Epidermal melanocyte (primary cell): ENCODE measurements at regions not wholly inside any gene's neighbourhood (a gene's known extent, or its start where the extent isn't known, plus 50 kb on each side); places are given as distances from the start of the nearest gene placed in this dataset.

Experiments
- DNase-seq: peaks from one replicate; pipeline ENCODE4 v3.0.0; 2011; ENCODE audit warnings: low spot score; ENCODE audit not compliant: insufficient read length

DNA sequence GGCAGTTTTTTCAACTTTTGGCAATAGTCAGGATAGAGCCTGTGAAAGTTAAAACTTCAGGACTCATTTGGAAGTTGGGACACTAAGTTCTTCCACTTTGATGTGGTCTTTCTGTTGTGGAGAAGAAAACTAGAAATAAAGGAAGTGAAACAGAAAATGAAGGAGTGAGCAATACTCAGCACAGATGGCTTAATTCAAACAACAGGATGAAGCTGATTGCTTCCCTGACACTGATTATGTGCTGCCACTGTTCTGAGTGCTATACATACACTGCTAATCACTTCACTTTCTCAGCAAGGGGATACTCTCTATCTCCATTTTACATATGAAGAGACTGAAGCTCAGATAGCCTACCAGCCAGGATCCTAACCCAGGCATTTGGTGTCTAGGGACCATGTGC is 235.1 kb upstream of the CPEB2 start:
- no peak for DNase-seq

DNA sequence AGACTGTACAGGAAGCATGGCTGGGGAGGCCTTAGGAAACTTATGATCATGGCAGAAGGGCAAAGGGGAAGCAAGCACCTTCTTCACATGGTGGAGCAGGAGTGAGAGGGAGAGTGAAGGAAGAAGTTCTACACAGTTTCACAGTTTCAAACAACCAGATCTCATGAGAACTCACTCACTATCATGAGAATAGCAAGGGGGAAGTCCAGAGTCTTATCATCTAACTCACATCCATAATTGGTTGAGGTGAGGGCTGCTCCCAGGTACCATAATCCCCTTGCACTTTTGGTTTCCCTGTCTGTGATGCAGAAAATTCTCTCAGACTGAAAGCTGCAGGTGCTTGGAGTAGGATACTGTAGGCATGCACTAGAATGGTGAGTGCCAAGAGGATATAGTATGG is 233.8 kb upstream of the CPEB2 start:
- DNase-seq, result no peak

DNA sequence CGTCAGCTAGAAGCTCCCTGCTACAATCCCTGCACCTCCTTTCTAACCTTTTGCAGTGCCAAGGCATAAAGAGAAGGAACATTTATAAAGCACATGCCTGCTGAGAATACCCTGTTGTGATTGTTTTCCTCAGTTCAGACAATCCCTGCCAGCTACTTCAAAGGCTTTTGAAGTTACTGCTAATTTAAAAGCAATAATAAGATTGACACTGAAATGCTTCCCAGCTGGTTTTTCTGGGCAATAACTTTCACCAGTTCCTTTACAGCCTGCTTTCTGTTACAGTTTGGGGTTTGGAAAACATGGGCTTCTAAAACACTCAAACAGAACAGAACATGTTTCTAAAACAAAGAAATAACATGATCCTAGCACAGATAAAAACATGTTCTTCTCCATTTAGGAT is 232.3 kb upstream of the CPEB2 start:
- DNase-seq, result no peak

DNA sequence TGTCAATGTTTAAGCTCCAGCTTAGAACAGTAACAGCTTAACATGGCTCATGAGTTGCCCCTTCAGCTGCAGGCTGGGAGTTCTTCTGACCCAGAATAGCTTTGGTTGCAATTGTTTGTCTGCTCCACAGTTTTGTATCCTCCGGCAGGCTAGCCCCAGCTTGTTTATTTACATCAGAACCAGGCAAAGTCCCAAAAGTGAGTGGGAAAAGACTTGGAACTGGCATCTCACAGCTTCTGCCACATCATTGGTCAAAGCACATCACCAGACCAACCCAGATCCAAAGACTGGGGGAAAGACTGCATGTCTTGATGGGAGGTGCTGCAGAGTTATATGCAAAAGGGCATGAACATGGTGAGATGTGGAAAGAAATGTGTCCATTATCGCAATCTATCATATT is 231.2 kb upstream of the CPEB2 start:
- no peak for DNase-seq

DNA sequence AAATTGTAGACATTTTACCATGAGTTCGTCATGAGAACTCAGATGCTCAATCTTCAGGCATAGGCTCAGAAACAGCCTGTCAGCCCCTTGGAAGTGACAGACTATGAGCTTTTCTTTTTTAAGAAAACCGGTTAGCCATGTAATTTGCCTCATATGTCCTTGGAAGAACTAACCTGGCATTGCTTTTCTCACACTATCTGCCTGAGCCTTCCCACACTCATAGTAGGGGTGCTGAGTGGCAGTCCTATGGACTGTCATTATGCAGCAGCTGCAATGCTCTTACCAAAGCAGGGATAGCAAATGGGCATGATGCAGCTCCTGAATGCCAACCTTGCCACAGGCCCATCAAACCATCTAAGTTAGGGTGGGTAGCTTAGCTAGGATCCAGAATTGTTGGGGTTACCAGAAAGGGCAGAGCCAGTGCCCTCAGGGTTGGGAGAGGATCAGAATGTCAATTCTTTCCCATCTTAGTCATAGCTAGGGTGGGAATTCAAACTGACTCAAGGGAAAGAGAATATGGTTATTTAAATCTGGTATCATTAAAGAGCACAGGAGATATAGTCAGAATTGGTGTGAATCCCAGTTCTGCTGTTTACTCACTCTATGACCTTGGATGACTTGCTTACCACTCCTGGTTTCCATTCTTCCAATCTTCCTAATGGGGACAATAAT is 230.6 kb upstream of the CPEB2 start:
- DNase-seq, result no peak

DNA sequence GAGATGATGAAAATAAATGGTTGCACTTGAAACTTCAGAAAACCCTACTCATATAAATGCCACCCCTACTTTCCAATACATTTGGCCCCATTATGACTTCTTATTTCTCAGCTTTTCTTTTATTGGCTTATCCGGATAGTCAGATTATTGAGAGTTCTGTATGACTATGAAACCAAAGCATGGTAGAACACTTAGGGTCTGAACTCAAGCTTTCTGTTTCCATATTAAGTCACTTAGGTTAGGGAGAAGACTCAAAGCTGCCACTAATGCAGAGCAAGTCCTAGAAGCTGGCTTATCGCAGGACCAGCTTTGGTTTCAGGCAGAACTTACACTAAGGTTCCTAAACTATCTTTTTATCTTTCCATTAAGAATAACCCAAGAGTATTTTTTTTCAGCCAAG is 229.9 kb upstream of the CPEB2 start:
- DNase-seq, result no peak

DNA sequence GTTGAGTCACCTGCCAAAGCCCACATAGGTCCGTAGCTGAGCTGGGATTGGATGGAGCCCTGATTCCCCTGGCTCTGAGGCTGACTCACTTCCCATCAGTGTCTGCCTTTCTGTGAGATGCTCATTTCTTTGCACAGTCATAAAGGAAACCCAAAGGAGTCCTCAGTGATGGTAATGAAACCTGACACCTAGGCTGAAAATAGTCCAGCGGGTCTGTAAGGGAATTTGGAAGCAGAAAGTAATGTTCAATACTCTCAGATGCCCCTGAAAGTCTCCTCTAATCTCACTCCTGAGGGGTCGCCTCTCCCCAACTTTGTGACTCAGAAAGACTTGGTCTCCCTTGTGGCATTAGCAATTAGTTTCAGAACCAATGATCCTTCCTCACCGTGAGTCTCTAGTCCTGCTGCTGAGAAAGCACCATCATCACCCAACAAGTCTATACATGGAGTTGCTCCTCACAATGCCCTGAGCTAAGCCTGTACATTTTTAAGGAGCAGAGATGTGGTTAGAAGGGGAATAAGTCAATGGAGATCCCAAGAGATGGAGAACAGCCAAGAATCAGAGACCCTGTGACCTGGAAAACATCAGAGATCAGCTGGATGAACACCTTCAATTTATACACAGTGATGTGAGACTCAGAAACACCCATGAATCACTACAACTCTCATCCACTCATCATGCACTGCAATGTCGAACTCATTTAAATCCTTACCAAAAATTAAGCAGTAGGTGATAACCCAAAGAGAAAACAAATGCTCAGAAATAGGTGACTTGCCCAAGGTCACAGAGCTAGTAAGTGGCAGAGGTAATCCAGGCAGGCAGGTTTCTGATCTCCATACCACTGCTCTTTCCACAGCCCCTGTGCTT is 219.0 kb upstream of the CPEB2 start:
- DNase-seq, result no peak

DNA sequence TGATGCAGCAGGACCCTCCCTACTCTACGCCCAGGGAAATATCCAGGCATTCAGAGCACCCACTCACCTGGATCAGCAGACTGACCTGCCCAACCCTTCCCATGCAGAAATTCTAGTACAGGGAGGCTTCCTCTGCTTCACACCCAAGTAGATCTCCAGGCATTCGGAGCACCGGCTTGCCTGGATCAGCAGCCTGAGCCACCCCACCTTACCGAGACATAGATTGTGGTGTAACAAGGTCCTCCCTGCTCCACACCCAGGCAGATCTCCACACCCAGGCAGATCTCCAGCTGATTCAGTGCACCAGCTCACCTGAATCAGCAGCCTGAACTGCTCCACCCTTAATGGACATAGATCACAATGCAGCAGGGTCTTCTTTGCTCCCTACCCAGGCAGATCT is 215.1 kb upstream of the CPEB2 start:
- no peak for DNase-seq

DNA sequence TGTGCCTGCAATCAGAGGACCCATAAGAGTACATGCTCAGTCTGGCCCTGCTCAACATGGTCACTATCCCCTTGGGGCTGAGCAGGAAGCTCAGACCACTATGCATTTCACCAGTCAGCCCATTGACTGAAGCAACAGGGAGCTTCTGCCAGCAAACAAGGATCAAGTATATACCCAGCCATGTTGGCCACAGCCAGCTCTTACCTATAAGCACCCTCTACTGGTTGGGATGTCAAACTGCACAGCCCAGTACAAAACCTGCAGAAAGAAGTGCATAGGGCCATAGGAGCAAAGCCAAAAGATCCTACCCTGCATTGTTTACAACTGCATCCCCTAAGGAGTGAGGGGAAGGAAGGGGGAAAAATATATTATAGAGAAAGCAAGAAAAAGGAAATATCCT is 214.4 kb upstream of the CPEB2 start:
- DNase-seq, result no peak

DNA sequence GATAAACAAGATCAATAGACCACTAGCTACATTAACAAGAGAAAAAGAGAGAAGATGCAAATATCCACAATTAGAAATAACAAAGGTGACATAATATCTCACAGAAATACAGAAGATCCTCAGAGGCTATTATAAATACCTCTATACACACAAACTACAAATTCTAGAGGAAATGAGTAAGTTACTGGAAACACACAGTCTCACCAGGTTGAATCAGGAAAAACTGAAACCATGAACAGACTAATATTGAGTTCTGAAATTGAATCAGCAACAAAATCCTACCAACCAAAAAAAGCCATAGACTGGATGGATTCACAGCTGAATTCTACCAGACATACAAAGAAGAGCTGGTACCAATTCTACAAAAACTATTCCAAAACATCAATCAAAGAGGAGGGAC is 211.8 kb upstream of the CPEB2 start:
- no peak for DNase-seq

DNA sequence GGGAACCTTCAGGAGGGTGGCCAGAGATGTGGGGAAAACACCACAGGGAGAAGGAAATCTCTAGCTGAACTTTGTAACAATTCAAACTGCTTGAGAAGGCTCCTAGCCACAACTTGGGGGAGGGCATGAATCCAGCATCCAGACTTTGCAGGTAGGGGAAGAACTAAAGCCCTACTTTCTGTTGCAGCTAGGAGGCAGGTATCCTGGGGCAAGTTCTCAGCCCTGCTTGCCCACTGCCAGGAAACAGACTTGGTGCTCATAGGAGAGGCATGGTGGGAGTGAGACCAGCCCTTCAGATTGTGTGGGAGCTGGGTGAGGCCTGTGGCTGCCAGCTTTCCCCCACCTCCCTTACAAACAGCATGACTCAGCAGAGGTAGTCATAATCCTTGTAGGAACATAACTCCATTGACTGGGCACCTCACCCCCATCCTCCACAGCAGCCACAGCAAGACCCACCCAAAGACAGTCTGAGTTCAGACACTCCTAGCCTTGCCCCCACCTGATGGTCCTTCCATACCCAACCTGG is 209.5 kb upstream of the CPEB2 start:
- DNase-seq, result no peak

DNA sequence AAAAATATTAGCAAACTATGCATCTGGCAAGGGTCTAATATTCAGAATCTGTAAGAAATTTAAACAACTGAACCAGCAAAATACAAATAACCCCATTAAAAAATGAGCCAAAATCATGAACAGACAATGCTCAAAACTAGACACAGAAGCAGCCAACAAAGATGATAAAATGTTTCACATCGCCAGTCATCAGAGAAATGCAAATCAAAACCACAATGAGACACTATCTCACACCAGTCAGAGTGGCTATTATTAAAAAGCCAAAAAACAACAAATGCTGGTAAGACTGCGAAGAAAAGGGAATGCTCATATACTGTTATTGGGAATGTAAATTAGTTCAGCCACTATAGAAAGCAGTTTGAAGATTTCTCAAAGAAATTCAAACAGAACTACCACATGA is 201.3 kb upstream of the CPEB2 start:
- DNase-seq, result no peak

DNA sequence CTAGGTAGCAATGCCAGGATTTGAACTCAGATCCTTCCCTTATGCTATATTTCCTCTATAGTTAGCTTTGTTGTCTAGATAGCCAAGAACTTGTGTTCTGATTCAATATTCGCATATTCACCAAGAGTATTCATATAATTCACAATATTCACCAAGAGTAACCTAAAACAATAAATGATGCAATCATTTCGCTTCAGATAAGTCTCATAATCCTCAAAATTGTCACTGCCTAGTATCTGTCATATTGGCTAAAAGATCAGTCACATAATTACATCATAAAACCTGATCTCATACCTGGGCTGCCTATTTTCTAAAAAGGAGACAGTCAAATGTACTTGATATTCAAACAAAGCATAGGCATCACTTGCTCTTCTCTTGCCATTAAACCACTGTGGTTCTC is 199.7 kb upstream of the CPEB2 start:
- DNase-seq, result no peak

DNA sequence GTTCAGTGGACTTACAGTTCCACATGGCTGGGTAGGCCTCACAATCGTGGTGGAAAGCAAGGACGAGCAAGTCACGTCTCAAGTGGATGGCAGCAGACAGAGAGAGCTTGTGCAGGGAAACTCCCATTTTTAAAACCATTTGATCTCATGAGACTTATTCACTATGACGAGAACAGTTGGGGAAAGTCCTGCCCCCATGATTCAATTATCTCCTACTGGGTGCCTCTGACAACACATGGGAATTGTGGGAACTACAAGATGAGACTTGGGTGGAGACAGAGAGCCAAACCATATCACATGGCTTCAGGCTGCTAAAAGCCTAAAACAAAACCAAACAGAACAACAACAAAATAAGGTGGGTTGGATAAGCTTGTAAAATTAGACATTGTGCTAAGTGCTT is 194.4 kb upstream of the CPEB2 start:
- no peak for DNase-seq

DNA sequence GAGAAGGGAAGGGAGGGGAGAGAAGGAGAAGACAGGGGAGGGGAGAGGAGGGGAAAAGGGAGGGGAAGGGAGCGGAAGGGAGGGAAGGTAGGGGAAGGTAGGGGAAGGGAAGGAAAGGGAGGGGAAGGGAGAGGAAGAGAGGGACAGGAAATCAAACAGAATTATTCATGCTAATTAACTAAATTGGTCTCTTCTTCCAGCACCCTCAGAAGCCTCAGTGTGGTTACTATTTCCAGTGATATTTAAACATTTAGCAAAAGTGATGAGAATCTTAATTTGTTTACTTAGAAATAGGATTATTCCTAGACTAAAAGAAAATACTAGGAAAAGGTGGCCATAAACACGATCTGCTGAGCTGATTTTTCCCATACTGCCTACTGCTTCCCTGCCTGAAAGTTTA is 193.1 kb upstream of the CPEB2 start:
- DNase-seq, result no peak

DNA sequence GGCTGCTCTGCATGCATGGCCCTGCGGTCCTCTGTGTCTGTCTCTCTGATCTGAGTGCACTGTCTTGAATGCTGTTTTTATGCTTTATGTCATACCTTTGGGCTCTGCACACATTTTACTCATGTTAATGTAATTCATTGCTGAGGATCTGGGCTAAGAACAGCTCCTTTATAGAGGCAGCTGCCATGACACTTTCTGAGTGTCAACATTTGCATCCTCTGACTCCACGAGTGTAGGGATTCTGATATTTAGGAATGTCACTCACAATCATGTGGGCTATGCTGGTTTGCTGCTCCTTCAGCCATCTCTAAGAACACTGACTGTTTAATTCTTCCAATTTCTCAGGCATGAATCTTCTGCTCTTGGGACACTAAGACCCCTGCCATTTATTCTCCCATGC is 192.2 kb upstream of the CPEB2 start:
- no peak for DNase-seq

DNA sequence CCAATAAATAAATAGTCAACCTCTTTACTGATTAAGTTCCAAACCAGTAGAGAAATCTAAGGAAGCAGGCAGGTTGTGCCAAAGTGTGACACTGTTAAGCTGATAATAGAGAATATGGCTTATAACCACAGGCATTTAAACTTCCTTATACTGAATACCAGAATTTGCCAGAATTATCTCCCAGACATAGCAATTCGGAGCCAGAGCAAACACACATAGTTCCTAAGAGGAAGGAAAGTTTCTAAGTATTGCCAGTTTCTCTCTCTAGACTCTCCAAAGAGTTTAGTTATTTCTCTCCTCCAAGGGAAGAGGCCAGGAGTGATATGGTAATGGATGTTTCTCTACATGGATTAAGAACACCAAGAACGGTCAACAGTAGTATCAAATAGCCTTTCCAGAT is 191.7 kb upstream of the CPEB2 start:
- DNase-seq, result no peak

DNA sequence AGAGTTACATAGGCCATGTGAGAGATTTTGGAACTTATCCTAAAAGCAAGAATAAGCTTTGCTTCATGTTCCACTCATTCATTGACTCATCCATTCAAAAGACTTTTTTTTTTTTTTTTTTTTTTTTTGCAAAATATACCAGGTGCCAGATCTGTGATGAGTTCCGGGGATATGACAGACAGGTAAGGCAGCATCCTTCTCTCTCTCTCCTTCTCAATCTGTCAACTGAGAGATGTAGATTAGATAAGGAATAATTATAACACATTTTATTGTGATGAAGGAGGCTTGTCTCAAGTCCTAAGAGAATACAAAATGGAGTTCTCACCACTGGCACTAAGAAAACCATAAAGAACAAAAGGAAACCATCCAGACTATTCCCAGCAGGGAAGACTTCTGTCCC is 190.2 kb upstream of the CPEB2 start:
- no peak for DNase-seq

DNA sequence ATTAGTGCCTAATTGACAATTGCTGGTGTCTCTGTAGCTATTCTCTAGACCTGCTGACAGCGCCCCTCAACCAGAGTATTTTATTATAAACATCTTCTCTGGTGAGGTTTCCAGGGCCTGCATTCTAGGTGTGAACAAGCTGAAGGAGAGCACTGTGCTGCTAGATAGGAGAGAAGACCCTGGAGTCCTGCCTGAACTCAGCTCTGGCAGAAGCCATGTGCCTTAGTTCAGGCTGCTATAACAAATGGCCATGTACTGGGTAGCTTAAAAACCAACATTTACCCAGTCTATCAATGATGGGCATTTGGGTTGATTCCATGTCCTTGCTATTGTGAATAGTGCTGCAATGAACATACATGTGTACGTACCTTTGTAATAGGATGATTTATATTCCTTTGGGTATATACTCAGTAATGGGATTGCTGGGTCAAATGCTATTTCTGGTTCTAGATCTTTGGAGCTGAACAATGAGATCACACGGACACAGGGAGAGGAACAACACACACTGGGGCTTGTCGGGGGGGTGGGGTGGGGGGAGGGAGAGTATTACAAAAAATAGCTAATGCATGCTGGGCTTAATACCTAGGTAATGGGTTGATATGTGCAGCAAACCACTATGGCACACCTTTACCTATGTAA is 185.5 kb upstream of the CPEB2 start:
- no peak for DNase-seq

DNA sequence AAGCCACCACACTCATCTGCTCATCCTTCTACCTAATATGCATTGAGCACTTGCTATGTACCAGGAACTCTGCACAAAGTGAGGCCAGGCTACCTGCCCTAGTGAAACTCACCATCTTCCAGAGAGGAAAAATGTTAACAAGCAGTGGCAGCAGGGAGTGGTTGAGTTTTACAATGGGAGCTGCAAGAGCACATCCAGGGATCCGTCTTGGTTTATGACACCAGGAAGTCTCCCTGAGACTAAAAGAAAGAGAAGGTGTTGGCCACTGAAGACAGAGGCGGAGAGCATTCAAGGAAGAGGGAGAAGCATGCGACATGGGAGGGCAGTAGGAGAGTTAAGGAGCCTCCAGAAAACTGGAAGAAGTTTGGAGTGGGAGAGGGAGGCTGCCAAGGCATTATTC is 178.1 kb upstream of the CPEB2 start:
- no peak for DNase-seq

DNA sequence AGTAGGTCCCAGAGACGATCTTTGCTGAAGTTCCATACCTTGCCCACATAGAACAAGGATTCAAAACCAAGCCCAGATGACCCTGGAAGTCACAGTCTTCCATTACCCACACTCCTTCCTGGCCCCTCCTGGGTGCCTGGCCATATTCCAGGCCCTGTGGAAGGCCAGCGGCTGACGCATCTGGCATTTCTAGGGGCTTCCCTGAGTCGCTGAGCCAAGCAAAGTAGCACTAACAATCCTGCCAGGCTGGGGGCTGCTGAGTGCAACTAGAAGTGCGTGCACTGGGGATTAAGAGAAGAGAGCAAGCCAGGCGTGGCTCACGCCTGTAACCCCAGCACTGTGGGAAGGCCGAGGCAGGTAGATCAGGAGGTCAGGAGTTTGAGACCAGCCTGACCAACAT is 175.2 kb upstream of the CPEB2 start:
- DNase-seq, result no peak

DNA sequence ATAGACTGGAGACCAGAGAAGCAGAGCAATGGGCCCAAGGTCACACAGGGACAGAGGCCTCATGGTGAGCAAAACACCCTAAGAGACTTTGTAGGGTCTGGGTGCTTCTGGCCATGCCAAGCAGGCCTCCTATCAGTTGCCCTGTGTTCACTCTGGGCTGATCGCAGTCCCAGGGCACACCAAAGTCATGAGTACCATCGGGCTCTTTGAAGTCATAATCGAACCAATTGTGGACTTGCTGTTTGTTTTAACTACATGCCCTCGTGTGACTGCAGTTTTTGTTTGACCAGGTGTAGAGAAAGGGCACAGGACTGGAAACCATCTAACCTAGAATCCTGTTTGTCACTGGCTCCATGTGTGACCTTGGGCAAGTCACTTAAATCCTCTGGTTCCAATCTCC is 172.5 kb upstream of the CPEB2 start:
- DNase-seq, result no peak
